ENCODE measurements at regions not wholly inside any gene's neighbourhood (a gene's known extent, or its start where the extent isn't known, plus 50 kb on each side); places are given as distances from the start of the nearest gene placed in this dataset.
"Not testable (repeated sequence)": the region's sequence is repeated elsewhere in the genome, so short reads cannot be mapped to it uniquely, and the experiment has no call there.

DNA sequence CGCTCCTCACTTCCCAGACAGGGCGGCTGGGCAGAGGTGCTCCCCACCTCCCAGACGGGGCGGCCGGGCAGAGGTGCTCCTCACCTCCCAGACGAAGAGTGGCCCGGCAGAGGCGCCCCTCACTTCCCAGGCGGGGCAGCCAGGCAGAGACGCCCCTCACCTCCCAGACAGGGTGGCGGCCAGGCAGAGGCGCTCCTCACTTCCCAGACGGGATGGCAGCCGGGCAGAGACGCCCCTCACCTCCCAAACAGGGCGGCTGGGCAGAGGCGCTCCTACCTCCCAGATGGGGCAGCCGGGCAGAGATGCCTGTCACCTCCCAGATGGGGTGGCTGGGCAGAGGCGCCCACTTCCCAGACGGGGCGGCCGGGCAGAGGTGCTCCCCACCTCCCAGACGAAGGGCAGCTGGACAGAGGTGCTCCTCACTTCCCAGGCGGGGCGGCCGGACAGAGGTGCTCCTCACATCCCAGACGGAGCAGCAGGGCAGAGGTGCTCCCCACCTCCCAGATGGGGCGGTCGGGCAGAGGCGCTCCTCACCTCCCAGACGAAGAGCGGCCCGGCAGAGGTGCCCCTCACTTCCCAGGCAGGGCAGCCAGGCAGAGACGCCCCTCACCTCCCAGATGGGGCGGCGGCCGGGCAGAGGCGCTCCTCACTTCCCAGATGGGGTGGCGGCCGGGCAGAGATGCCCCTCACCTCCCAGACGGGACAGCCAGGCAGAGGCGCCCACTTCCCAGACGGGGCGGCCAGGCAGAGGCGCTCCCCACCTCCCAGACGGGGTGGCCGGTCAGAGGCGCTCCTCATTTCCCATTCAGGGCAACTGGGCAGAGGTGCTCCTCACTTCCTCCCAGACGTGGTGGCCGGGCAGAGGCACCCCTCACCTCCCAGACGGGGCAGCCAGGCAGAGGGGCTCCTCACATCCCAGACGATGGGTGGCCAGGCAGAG is 176.9 kb downstream of the NUF2 start:
- ATAC-seq; H3K4me1 Mint-ChIP-seq; POLR2A ChIA-PET; CTCF ChIA-PET; intact Hi-C loops (cut with DNase I, micrococcal nuclease); H3K27ac Mint-ChIP-seq; DNase-seq; H3K4me3 Mint-ChIP-seq; H3K27me3 Mint-ChIP-seq; H3K9me3 Mint-ChIP-seq (ENCODE audit: low read depth); H3K36me3 Mint-ChIP-seq (ENCODE audit: low read depth): not testable (repeated sequence)

DNA sequence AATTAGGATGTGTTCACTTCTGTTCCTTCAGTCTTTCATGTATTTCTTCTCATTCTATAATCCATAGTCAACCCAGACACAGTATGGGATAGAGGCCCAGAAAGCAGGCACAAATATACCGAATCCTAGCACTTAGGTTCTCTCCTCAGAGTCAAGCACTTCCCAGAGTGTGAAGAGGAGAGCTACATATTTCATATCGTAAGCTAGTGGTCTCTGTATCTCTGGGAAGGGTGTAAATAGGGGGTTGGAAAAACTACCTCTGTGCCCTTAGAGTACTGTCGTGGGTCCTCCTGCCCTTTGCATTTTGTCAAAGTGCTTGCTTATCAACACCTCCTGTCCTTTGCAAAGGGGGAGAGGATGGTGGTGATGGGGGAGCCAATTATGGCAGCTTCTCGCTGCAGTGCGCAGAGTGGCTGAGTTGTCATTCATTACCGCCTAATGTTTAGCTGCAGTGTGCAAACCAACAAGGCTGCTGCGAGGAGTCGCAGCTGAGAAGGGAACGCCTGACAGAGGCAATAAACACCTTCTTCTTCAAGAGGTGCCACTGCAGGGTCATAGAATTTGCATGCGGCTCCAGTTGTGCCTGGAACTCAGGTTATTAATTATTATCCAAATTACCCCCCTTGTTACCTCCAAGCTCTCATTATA is 182.7 kb downstream of the NUF2 start:
- H3K27me3 Mint-ChIP-seq, result no peaks in the 10 kb centered on the region
- H3K9me3 Mint-ChIP-seq (ENCODE audit: low read depth), result peaks cover 4% of the 10 kb centered on the region
- no peak for ATAC-seq
- no peak overlapping the region for H3K4me3 Mint-ChIP-seq
- no peaks in the 10 kb centered on the region for H3K4me1 Mint-ChIP-seq
- no peak overlapping the region for H3K27ac Mint-ChIP-seq
- CTCF ChIA-PET, result interaction anchor here (0.6 to 0.8 kb wide), 2 partner anchors 53 to 448 kb away, joined by 3 read pairs; no protein-coding TSS in a partner anchor
- intact Hi-C loops (cut with DNase I, micrococcal nuclease), result no loop called here
- no peaks in the 10 kb centered on the region for H3K36me3 Mint-ChIP-seq (ENCODE audit: low read depth)
- POLR2A ChIA-PET, result no interaction called here
- DNase-seq, result no peak

DNA sequence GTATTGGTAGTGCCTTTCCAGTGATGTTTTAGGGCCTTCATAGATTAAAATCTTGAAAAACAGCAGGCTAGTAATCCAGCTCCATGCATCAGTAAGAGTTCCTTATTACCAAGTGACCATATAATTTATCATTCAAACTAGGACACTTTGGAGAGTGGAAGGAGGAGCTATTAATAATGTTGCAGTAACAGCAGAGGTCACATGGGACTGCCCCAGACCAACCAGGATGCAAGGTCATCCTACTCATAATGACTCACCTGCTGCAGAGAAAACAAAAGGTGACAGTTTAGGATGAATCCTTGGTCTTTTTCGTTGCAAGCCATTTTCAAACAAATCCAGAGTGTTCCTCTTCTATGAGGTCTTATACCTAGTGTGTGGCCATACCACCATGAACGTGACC is 187.4 kb downstream of the NUF2 start:
- ChIA-PET POLR2A (no interaction called here), CTCF (no interaction called here)
- H3K9me3 Mint-ChIP-seq (ENCODE audit: low read depth), result no peaks in the 10 kb centered on the region
- DNase-seq, result no peak
- no peaks in the 10 kb centered on the region for H3K27me3 Mint-ChIP-seq
- H3K36me3 Mint-ChIP-seq (ENCODE audit: low read depth), result no peaks in the 10 kb centered on the region
- H3K4me1 Mint-ChIP-seq, result no peaks in the 10 kb centered on the region
- no peak overlapping the region for H3K4me3 Mint-ChIP-seq
- intact Hi-C loops (cut with DNase I, micrococcal nuclease), result no loop called here
- no peak for ATAC-seq
- no peak overlapping the region for H3K27ac Mint-ChIP-seq

- no peaks in the 10 kb centered on the region for H3K36me3 Mint-ChIP-seq (ENCODE audit: low read depth)
- DNase-seq, result no peak
- ATAC-seq, result no peak
- no peak overlapping the region for H3K4me3 Mint-ChIP-seq
- H3K9me3 Mint-ChIP-seq (ENCODE audit: low read depth), result peaks cover 3% of the 10 kb centered on the region
- ChIA-PET CTCF (no interaction called here), POLR2A (no interaction called here)
- intact Hi-C loops (cut with DNase I, micrococcal nuclease), result no loop called here
- no peaks in the 10 kb centered on the region for H3K27me3 Mint-ChIP-seq
- no peak overlapping the region for H3K27ac Mint-ChIP-seq
- no peaks in the 10 kb centered on the region for H3K4me1 Mint-ChIP-seq
Measured at GRCh38 chr1:163512349-163512989, 190.7 kb downstream of the NUF2 start.

GRCh38 chr1:163523375-163524029 is 201.7 kb downstream of the NUF2 start:
- Mint-ChIP-seq H3K4me1 (no peaks in the 10 kb centered on the region), H3K9me3 (ENCODE audit: low read depth) (peaks cover 5% of the 10 kb centered on the region), H3K27ac (no peak overlapping the region), H3K4me3 (no peak overlapping the region), H3K36me3 (ENCODE audit: low read depth) (no peaks in the 10 kb centered on the region), H3K27me3 (peaks cover 2% of the 10 kb centered on the region)
- ChIA-PET POLR2A (no interaction called here), CTCF (no interaction called here)
- DNase-seq, result no peak
- no peak for ATAC-seq
- intact Hi-C loops (cut with DNase I, micrococcal nuclease), result no loop called here

GRCh38 chr1:163528710-163529348 is 207.1 kb downstream of the NUF2 start:
- no peaks in the 10 kb centered on the region for H3K9me3 Mint-ChIP-seq (ENCODE audit: low read depth)
- no peak overlapping the region for H3K4me3 Mint-ChIP-seq

DNA sequence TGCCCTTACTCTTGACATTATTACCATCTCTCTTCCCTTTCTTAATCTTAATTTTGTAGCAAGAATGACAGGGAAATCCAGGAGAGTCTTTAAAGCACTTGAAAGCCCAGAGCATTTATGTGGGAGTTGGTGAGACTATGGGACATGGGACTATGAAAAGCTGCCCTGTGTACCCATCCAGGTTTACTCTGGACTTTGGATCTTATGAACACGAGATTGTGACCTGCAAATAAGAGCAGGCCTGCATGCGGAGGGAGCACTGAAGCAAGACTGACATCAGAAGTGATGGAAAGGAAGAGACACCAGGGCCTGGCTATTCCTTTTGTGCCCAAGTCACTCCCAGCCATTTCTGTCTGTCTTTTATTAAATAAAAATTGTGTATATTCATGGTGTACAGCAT is 209.6 kb downstream of the NUF2 start:
- CTCF ChIA-PET, result no interaction called here
- no peak overlapping the region for H3K4me3 Mint-ChIP-seq
- POLR2A ChIA-PET, result no interaction called here
- no peak for DNase-seq
- H3K27ac Mint-ChIP-seq, result no peak overlapping the region
- intact Hi-C loops (cut with DNase I, micrococcal nuclease), result no loop called here
- peaks cover 4% of the 10 kb centered on the region for H3K27me3 Mint-ChIP-seq
- no peaks in the 10 kb centered on the region for H3K36me3 Mint-ChIP-seq (ENCODE audit: low read depth)
- H3K9me3 Mint-ChIP-seq (ENCODE audit: low read depth), result no peaks in the 10 kb centered on the region
- ATAC-seq, result no peak
- no peaks in the 10 kb centered on the region for H3K4me1 Mint-ChIP-seq

More at GRCh38 chr1:163528710-163529348, 207.1 kb downstream of the NUF2 start:
- no peak overlapping the region for H3K27ac Mint-ChIP-seq
- H3K27me3 Mint-ChIP-seq, result peaks cover 4% of the 10 kb centered on the region
- no peaks in the 10 kb centered on the region for H3K4me1 Mint-ChIP-seq
- POLR2A ChIA-PET, result no interaction called here
- no peaks in the 10 kb centered on the region for H3K36me3 Mint-ChIP-seq (ENCODE audit: low read depth)
- intact Hi-C loops (cut with DNase I, micrococcal nuclease), result loop anchor here in 1 of 2 experiments (1.0 to 5.0 kb wide), 3 partner anchors 118 to 1543 kb away; no protein-coding TSS in a partner anchor
- CTCF ChIA-PET, result interaction anchor here (0.6 kb wide), 1 partner anchor 176 kb away, joined by 3 read pairs; no protein-coding TSS in a partner anchor
- DNase-seq, result peak; percentile 36
- ATAC-seq, result no peak

DNA sequence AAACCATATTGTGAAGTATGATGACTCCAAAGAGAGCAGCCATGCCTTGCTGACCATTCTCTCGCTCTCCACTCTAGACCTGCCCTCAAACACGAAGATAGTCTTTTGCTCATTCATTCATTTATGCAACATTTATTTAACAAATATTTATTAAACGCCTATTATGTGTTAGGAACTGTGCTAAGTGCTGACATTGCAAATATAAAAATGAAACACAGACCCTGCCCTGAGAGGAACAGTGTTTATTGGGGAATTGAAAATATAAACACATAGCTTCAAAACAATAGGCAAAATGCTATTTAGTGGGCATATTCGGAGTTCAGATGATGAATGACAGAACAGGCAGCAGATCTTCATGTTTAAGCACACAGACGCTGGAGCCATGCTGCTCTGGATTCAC is 213.6 kb downstream of the NUF2 start:
- CTCF ChIA-PET, result interaction anchor here (0.8 kb wide), 1 partner anchor 1084 kb away, joined by 3 read pairs; no protein-coding TSS in a partner anchor

DNA sequence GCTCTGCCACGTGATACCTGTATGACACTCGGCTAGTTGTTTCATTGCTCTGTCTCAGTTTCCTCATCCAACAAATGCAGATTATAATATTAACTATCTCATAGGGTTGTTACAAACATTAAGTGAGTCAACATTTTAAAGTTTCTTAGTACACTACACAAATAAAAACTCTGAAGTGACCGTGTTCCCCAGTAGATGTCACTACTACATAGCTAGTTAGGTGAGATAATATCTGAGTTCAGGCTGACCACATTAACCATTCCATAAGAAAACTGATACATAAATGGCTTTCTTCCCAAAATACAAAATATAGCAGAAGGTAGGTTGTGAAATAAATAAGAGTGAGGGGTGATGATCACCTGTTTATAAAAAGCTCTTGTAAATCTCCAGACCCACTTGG is 214.1 kb downstream of the NUF2 start:
- no peaks in the 10 kb centered on the region for H3K4me1 Mint-ChIP-seq
- ChIA-PET CTCF (interaction anchor here (0.8 kb wide), 1 partner anchor 1083 kb away, joined by 3 read pairs; no protein-coding TSS in a partner anchor), POLR2A (no interaction called here)
- H3K9me3 Mint-ChIP-seq (ENCODE audit: low read depth), result no peaks in the 10 kb centered on the region
- H3K27me3 Mint-ChIP-seq, result peaks cover 2% of the 10 kb centered on the region
- intact Hi-C loops (cut with DNase I, micrococcal nuclease), result no loop called here
- DNase-seq, result no peak
- no peak overlapping the region for H3K27ac Mint-ChIP-seq
- H3K4me3 Mint-ChIP-seq, result no peak overlapping the region
- ATAC-seq, result no peak
- no peaks in the 10 kb centered on the region for H3K36me3 Mint-ChIP-seq (ENCODE audit: low read depth)

More for the DNA sequence above, 213.6 kb downstream of the NUF2 start:
- ATAC-seq (no peak), DNase-seq (no peak)
- H3K9me3 Mint-ChIP-seq (ENCODE audit: low read depth), result no peaks in the 10 kb centered on the region
- H3K36me3 Mint-ChIP-seq (ENCODE audit: low read depth), result no peaks in the 10 kb centered on the region
- no peak overlapping the region for H3K27ac Mint-ChIP-seq
- no peaks in the 10 kb centered on the region for H3K4me1 Mint-ChIP-seq
- peaks cover 2% of the 10 kb centered on the region for H3K27me3 Mint-ChIP-seq
- H3K4me3 Mint-ChIP-seq, result no peak overlapping the region
- POLR2A ChIA-PET, result no interaction called here
- intact Hi-C loops (cut with DNase I, micrococcal nuclease), result no loop called here

DNA sequence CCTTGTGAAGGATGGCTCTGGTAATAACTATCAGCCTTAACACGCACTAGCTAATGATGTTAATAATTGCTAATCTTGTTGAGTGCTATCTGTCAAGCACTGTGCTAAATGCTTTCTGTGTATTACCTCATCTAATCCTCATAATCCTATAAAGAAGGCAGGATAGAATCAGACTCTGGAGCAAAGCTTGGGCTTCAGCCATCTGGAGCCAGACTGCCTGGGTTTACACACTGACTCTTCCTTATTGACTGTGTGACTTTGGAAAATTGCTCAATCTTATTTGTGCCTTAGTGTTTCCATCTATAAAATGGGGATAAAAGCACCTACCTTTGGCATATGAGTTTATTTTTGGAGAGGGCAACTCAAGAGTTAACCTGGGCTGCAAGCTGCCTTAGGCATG is 216.1 kb downstream of the NUF2 start:
- Mint-ChIP-seq H3K4me1 (no peaks in the 10 kb centered on the region), H3K27me3 (no peaks in the 10 kb centered on the region), H3K9me3 (ENCODE audit: low read depth) (no peaks in the 10 kb centered on the region), H3K27ac (no peak overlapping the region), H3K36me3 (ENCODE audit: low read depth) (no peaks in the 10 kb centered on the region), H3K4me3 (no peak overlapping the region)
- no peak for DNase-seq
- no peak for ATAC-seq
- ChIA-PET CTCF (interaction anchor here (0.6 to 0.7 kb wide), 2 partner anchors 322 to 1829 kb away, joined by 3 to 4 read pairs; no protein-coding TSS in a partner anchor), POLR2A (no interaction called here)
- intact Hi-C loops (cut with DNase I, micrococcal nuclease), result no loop called here

GRCh38 chr1:163538667-163539066 is 216.9 kb downstream of the NUF2 start:
- H3K9me3 Mint-ChIP-seq (ENCODE audit: low read depth), result no peaks in the 10 kb centered on the region
- DNase-seq (no peak), ATAC-seq (no peak)
- intact Hi-C loops (cut with DNase I, micrococcal nuclease), result no loop called here
- no peaks in the 10 kb centered on the region for H3K27me3 Mint-ChIP-seq
- ChIA-PET CTCF (no interaction called here), POLR2A (no interaction called here)
- no peak overlapping the region for H3K4me3 Mint-ChIP-seq
- no peaks in the 10 kb centered on the region for H3K36me3 Mint-ChIP-seq (ENCODE audit: low read depth)
- no peaks in the 10 kb centered on the region for H3K4me1 Mint-ChIP-seq
- no peak overlapping the region for H3K27ac Mint-ChIP-seq

Data from activated CD4-positive, alpha-beta T cell treated with anti-CD3 and anti-CD28 coated beads for 36 hours (primary cell).